IMR-90 (cell line): ENCODE measurements at regions not wholly inside any gene's neighbourhood (a gene's known extent, or its start where the extent isn't known, plus 50 kb on each side); places are given as distances from the start of the nearest gene placed in this dataset.

ENCODE experiments used
- ATAC-seq: fragments of 200-7000 bp; cut with Tn5 transposase; 2 replicates; pipeline ENCODE4 v1.9.1; 2020; ENCODE audit warnings: low read depth, mild to moderate bottlenecking, moderate library complexity
- BruUV-seq: library from RNA; stranded (reverse); fragments of 400-500 nt; replicated peaks from 2 replicates; lab custom pipeline; 2021; lab: Mats Ljungman, UMichigan
- CTCF ChIA-PET: fragments of 300-600 bp; formaldehyde crosslinking; extraction: SDS; loops from one replicate; lab custom pipeline; 2021; ENCODE audit warnings: antibody characterized with exemption; lab: Yijun Ruan, JAX
- POLR2A ChIA-PET: fragments of 300-600 bp; sonication (Branson Sonifier 250); formaldehyde crosslinking; loops from one replicate; lab custom pipeline; 2022; ENCODE audit warnings: antibody characterized with exemption; ENCODE audit not compliant: unreplicated experiment; lab: Charles Lee
- DNase-seq: peaks from one replicate; pipeline ENCODE4 v3.0.0; 2013
- H2AFZ ChIP-seq: replicated peaks from 2 replicates; pipeline ENCODE3; 2013; ENCODE audit warnings: low read length, mild to moderate bottlenecking; ENCODE audit not compliant: poor library complexity
- H2AK5ac ChIP-seq: 2 replicates; pipeline ENCODE4 v1.6.1; 2013; ENCODE audit warnings: low read depth, low read length, inconsistent platforms
- H2AK9ac ChIP-seq: replicated peaks from 2 replicates; pipeline ENCODE3; 2013; ENCODE audit warnings: mild to moderate bottlenecking, low read depth, low read length, moderate library complexity; ENCODE audit not compliant: poor library complexity
- H2BK120ac ChIP-seq: 2 replicates; pipeline ENCODE4 v1.6.1; 2013; ENCODE audit warnings: low read depth, low read length, inconsistent platforms
- H2BK15ac ChIP-seq: 3 replicates; pipeline ENCODE4 v1.6.1; 2013; ENCODE audit warnings: low read depth, low read length, inconsistent platforms
- H2BK20ac ChIP-seq: 2 replicates; pipeline ENCODE4 v1.6.1; 2013; ENCODE audit warnings: low read depth, mild to moderate bottlenecking, inconsistent platforms, low read length, moderate library complexity
- H2BK5ac ChIP-seq: 2 replicates; pipeline ENCODE4 v1.6.1; 2013; ENCODE audit warnings: mild to moderate bottlenecking, low read depth, low read length, inconsistent platforms; ENCODE audit not compliant: poor library complexity, severe bottlenecking
- H3K14ac ChIP-seq: replicated peaks from 2 replicates; pipeline ENCODE4 v1.6.1; 2013; ENCODE audit warnings: low read depth, low read length, inconsistent platforms
- H3K18ac ChIP-seq: 2 replicates; pipeline ENCODE4 v1.6.1; 2013; ENCODE audit warnings: low read depth, low read length, control low read depth
- H3K23ac ChIP-seq: 2 replicates; pipeline ENCODE4 v1.6.1; 2013; ENCODE audit warnings: low read depth, low read length, inconsistent platforms
- H3K27ac ChIP-seq: 2 replicates; pipeline ENCODE4 v1.5.1; 2013; ENCODE audit warnings: mild to moderate bottlenecking, control low read depth, low read length; ENCODE audit not compliant: insufficient read depth
- H3K27me3 ChIP-seq: 2 replicates; pipeline ENCODE4 v1.6.1; 2013; ENCODE audit warnings: low read length; ENCODE audit not compliant: control insufficient read depth, insufficient read depth
- H3K36me3 ChIP-seq: 2 replicates; pipeline ENCODE4 v1.6.1; 2013; ENCODE audit warnings: low read length, mixed read lengths; ENCODE audit not compliant: control insufficient read depth, insufficient read depth
- H3K4ac ChIP-seq: 2 replicates; pipeline ENCODE4 v1.6.1; 2013; ENCODE audit warnings: low read depth, low read length, inconsistent platforms
- H3K4me1 ChIP-seq: 2 replicates; pipeline ENCODE4 v1.6.1; 2013; ENCODE audit warnings: low read length, mixed read lengths; ENCODE audit not compliant: control insufficient read depth, insufficient read depth
- H3K4me2 ChIP-seq: 2 replicates; pipeline ENCODE4 v1.6.1; 2013; ENCODE audit warnings: low read depth, mild to moderate bottlenecking, control low read depth, low read length, moderate library complexity
- H3K4me3 ChIP-seq: 2 replicates; pipeline ENCODE4 v1.5.1; 2013; ENCODE audit warnings: low read depth, mild to moderate bottlenecking, control low read depth, low read length, moderate library complexity; ENCODE audit not compliant: insufficient read depth
- H3K56ac ChIP-seq: 2 replicates; pipeline ENCODE4 v1.6.1; 2013; ENCODE audit warnings: low read length, inconsistent platforms; ENCODE audit not compliant: insufficient read depth; ENCODE audit errors: extremely low read depth
- H3K79me1 ChIP-seq, 2 experiments: 2 replicates each; pipeline ENCODE4 v1.6.1; 2013; ENCODE audit warnings: low read length in 2 of 2, inconsistent platforms in 1 of 2, low read depth in 1 of 2
- H3K9ac ChIP-seq: 2 replicates; pipeline ENCODE4 v1.6.1; 2013; ENCODE audit warnings: low read depth, low read length, control low read depth
- H3K9me1 ChIP-seq: 2 replicates; pipeline ENCODE4 v1.6.1; 2013; ENCODE audit warnings: low read length, inconsistent platforms; ENCODE audit not compliant: insufficient read depth
- H3K9me3 ChIP-seq: 2 replicates; pipeline ENCODE4 v1.6.1; 2013; ENCODE audit warnings: low read length; ENCODE audit not compliant: control insufficient read depth, insufficient read depth
- H4K20me1 ChIP-seq: 2 replicates; pipeline ENCODE4 v1.6.1; 2013; ENCODE audit warnings: low read length, inconsistent platforms; ENCODE audit not compliant: insufficient read depth
- H4K5ac ChIP-seq: 2 replicates; pipeline ENCODE4 v1.6.1; 2013; ENCODE audit warnings: mild to moderate bottlenecking, low read depth, low read length, control low read depth
- H4K8ac ChIP-seq, 2 experiments: 2 replicates each; pipeline ENCODE4 v1.6.1; 2013; ENCODE audit warnings: low read depth in 2 of 2, low read length in 2 of 2, control low read depth in 1 of 2, inconsistent platforms in 1 of 2
- H4K91ac ChIP-seq: 2 replicates; pipeline ENCODE4 v1.6.1; 2013; ENCODE audit warnings: low read depth, low read length, inconsistent platforms; ENCODE audit not compliant: insufficient read depth
- CHD1 ChIP-seq: IDR thresholded peaks from 2 replicates; pipeline ENCODE4 v1.6.1; 2012; ENCODE audit warnings: low read depth, low read length, improper control_type of control experiment
- FOS ChIP-seq: fragments of 150-350 bp; IDR thresholded peaks from 2 replicates; pipeline ENCODE4 v1.6.1; 2016; ENCODE audit warnings: low read depth, low read length
- MAZ ChIP-seq: IDR thresholded peaks from 2 replicates; pipeline ENCODE4 v1.6.1; 2012; ENCODE audit warnings: low read depth, mild to moderate bottlenecking, low read length, improper control_type of control experiment, moderate library complexity, borderline replicate concordance
- NFE2L2 ChIP-seq: fragments of 150-350 bp; IDR thresholded peaks from 2 replicates; pipeline ENCODE4 v1.6.1; 2016; ENCODE audit warnings: low read depth, mild to moderate bottlenecking, low read length
- RCOR1 ChIP-seq: IDR thresholded peaks from 2 replicates; pipeline ENCODE4 v1.6.1; 2012; ENCODE audit warnings: mild to moderate bottlenecking, low read length, improper control_type of control experiment; ENCODE audit not compliant: insufficient replicate concordance
- WGBS, 2 experiments: methylation state at CpG; one replicate each; pipeline versions ENCODE4 v1.1.5 to v1.1.7; 2013; ENCODE audit warnings: missing lambda C conversion rate in 2 of 2; ENCODE audit not compliant: insufficient read length in 1 of 2; ENCODE audit errors: extremely low coverage in 2 of 2; 5-methylcytosine and 5-hydroxymethylcytosine counted together
- dilution Hi-C: fragments of 300-500 bp; cut with HindIII; formaldehyde crosslinking; loops from one replicate; pipeline ENCODE4 v1.14.3; 2018; ENCODE audit warnings: low sequenced_read_pairs; ENCODE audit not compliant: unreplicated experiment
- in situ Hi-C: fragments of 300-500 bp; cut with MboI; formaldehyde crosslinking; loops from 3 replicates; pipeline ENCODE4 v1.14.3; 2019; ENCODE audit warnings: low sequenced_read_pairs, inconsistent platforms, mixed read lengths
- intact Hi-C: fragments of 100-400 bp; cut with micrococcal nuclease; formaldehyde crosslinking; loops from 2 replicates; pipeline ENCODE4 v1.10.0; 2022
- TF ChIP-seq, protein P1 (sequence below): fragments of 150-350 bp; IDR thresholded peaks from 2 replicates; pipeline ENCODE4 v1.6.1; 2016; ENCODE audit warnings: low read depth, mild to moderate bottlenecking, low read length, moderate library complexity, borderline replicate concordance

DNA sequence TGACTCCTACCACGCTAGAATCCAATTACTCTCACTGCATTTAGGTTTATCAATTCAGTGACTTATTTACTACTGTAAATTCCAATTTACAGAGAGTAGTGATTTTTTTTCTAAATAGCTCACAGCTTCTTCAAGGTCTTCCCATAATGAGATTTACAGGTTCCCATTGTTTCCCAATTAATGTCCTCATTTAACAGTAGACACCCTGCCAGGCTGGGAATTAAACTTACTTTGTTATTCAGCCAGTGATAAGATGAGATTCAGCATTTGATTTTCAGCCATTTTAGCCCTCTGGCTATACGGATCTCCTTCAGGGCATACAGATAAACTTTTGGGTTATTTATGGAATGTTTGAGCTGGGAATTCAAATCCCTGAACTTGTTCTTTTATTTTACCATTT lies 582.9 kb upstream of the EYS start:
- H3K27me3 ChIP-seq: no peaks in the 10 kb centered on the region
- in situ Hi-C loops: no loop called here
- no peaks in the 10 kb centered on the region for H3K9me1 ChIP-seq
- dilution Hi-C loops: no loop called here
- no peaks in the 10 kb centered on the region for H3K4me1 ChIP-seq
- ChIA-PET POLR2A (no interaction called here), CTCF (no interaction called here)
- no TSS peak for BruUV-seq
- no peak overlapping the region for H4K91ac ChIP-seq
- H3K4ac ChIP-seq: no peak overlapping the region
- no peak overlapping the region for H4K5ac ChIP-seq
- H3K27ac ChIP-seq: no peak overlapping the region
- no peaks in the 10 kb centered on the region for H4K20me1 ChIP-seq
- H3K4me2 ChIP-seq: no peak overlapping the region
- H3K14ac ChIP-seq: no peak overlapping the region
- H3K9me3 ChIP-seq: 0 out of 2 replicates have a peak, but pooled peaks cover 3% of the 10 kb centered on the region
- no peak overlapping the region for H3K23ac ChIP-seq
- H2AK5ac ChIP-seq: no peak overlapping the region
- H2BK15ac ChIP-seq: no peak overlapping the region
- H3K36me3 ChIP-seq: no peaks in the 10 kb centered on the region
- H3K79me1 ChIP-seq: no peaks in the 10 kb centered on the region
- H3K56ac ChIP-seq: no peak overlapping the region
- no peak overlapping the region for H3K18ac ChIP-seq
- H2AFZ ChIP-seq: no peak overlapping the region
- no peak overlapping the region for H2AK9ac ChIP-seq
- H3K4me3 ChIP-seq: no peak overlapping the region
- no peak overlapping the region for H3K9ac ChIP-seq
- no peak for ATAC-seq
- no peak overlapping the region for H2BK20ac ChIP-seq
- DNase-seq: no peak
- TF ChIP-seq FOS: no peak
- TF ChIP-seq, protein P1, sequence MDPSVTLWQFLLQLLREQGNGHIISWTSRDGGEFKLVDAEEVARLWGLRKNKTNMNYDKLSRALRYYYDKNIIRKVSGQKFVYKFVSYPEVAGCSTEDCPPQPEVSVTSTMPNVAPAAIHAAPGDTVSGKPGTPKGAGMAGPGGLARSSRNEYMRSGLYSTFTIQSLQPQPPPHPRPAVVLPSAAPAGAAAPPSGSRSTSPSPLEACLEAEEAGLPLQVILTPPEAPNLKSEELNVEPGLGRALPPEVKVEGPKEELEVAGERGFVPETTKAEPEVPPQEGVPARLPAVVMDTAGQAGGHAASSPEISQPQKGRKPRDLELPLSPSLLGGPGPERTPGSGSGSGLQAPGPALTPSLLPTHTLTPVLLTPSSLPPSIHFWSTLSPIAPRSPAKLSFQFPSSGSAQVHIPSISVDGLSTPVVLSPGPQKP: no peak
- TF ChIP-seq CHD1: no peak
- TF ChIP-seq MAZ: no peak
- no peak for TF ChIP-seq RCOR1
- TF ChIP-seq NFE2L2: no peak
- intact Hi-C loops: no loop called here
- no peak overlapping the region for H4K8ac ChIP-seq
- WGBS, 2 experiments: no CpG with 5 or more reads among the region's 2 CpGs
- H2BK5ac ChIP-seq: no peak overlapping the region
- H2BK120ac ChIP-seq: no peak overlapping the region
